OCI-LY3 (cell line): ENCODE measurements at regions not wholly inside any gene's neighbourhood (a gene's known extent, or its start where the extent isn't known, plus 50 kb on each side); places are given as distances from the start of the nearest gene placed in this dataset.

Experiments used
- CTCF ChIP-seq: fragments of 200-600, 300-600 bp; sonication (generic); IDR thresholded peaks from 2 replicates; pipeline ENCODE4 v1.5.1; 2014; ENCODE audit warnings: antibody characterized with exemption, low read length, low read depth
- EZH2phosphoT487 ChIP-seq: fragments of 200-600 bp; shearing (Covaris generic); IDR thresholded peaks from 2 replicates; pipeline ENCODE4 v1.6.1; 2018; ENCODE audit warnings: antibody characterized with exemption, mixed run types, low read depth

DNA sequence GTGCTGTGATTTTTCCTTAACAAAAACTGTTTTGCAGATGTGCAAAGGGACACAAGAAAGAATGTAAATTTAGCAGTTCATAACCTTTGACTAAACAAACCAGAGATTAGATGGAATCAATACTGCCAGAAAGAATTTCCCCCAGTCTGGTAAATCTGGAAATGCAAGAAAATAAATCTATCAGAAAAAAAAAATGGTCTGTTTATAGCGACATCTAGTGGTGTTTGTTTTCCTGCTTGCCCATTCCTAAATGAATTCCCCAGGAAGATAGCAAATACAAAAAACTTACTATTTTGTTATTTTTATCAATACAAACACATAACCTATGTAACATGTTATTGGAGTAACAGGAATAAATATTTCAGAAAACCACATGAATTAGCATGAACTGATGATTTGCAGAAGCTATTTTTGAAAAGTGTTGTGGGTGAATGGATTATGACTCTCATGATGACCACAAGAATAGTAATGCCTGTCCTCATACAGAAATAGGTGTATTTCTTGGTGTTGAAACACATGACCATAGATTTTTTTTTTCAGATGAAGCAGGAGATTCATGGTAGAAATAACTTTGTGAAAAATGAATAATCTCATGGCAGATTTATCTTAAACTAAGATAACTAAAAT, 1703.8 kb downstream of the MAT2B start:
- peak; percentile 77 for TF ChIP-seq CTCF
- TF ChIP-seq EZH2phosphoT487 = no peak
